ENCODE measurements at regions not wholly inside any gene's neighbourhood (a gene's known extent, or its start where the extent isn't known, plus 50 kb on each side); places are given as distances from the start of the nearest gene placed in this dataset.

DNA sequence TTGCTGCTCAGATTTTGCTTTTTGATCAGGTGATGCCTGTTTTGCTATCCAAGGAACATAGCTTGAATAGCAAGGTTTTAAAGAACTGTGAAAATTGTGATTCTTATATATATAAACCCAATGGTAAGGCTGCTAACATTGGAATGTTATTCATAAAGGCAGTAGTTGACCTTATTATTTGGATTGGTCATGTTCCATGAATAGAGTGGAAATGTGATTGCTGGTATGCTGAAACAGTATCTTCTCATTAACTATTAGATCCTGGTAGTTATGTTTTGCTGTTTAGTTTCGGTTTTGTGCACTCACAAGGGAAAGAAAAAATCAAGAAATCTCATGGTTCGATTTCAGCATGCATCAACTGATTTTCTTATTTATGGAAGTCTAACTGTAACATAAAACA is 78.7 kb upstream of the NPHP3 start:
- Histone ChIP-seq H3K27me3 (ENCODE audit: control insufficient read depth, insufficient read depth, low read length) (no peaks in the 10 kb centered on the region), H3K4me3 (ENCODE audit: low read depth, low read length) (no peak overlapping the region), H3K36me3 (ENCODE audit: control insufficient read depth, insufficient read depth, low read length) (no peaks in the 10 kb centered on the region)
- DNase-seq (ENCODE audit: low read depth) = no peak
- no peak for FAIRE-seq
- TF ChIP-seq, protein P1, sequence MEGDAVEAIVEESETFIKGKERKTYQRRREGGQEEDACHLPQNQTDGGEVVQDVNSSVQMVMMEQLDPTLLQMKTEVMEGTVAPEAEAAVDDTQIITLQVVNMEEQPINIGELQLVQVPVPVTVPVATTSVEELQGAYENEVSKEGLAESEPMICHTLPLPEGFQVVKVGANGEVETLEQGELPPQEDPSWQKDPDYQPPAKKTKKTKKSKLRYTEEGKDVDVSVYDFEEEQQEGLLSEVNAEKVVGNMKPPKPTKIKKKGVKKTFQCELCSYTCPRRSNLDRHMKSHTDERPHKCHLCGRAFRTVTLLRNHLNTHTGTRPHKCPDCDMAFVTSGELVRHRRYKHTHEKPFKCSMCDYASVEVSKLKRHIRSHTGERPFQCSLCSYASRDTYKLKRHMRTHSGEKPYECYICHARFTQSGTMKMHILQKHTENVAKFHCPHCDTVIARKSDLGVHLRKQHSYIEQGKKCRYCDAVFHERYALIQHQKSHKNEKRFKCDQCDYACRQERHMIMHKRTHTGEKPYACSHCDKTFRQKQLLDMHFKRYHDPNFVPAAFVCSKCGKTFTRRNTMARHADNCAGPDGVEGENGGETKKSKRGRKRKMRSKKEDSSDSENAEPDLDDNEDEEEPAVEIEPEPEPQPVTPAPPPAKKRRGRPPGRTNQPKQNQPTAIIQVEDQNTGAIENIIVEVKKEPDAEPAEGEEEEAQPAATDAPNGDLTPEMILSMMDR (IDR thresholded peaks at IDR 0.05; ENCODE audit: insufficient read depth, low read length, severe bottlenecking) = no peak

DNA sequence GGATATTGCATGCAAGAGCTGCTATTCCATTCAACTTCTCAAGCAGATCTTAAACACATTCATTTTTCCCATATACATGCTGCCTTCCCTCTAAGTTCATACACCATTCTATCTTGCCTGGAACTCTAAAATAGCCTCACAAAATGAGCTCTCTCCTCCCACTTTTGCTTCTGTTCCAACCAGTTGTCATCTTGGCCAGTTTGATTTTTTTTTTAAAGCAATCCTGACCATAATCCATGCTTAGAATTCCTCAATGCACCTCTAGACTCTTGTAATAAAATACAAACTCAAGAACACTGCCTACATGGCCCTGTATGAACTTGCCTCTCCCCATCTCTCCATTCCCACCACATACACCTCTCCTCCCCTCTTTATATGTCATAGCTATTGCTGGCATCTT is 68.6 kb upstream of the NPHP3 start:
- Histone ChIP-seq H3K36me3 (ENCODE audit: control insufficient read depth, insufficient read depth, low read length) (no peaks in the 10 kb centered on the region), H3K4me3 (ENCODE audit: low read depth, low read length) (no peak overlapping the region), H3K27me3 (ENCODE audit: control insufficient read depth, insufficient read depth, low read length) (no peaks in the 10 kb centered on the region)
- DNase-seq (ENCODE audit: low read depth) (no peak), FAIRE-seq (no peak)
- TF ChIP-seq, protein P1 (IDR thresholded peaks at IDR 0.05; ENCODE audit: insufficient read depth, low read length, severe bottlenecking) = no peak

DNA sequence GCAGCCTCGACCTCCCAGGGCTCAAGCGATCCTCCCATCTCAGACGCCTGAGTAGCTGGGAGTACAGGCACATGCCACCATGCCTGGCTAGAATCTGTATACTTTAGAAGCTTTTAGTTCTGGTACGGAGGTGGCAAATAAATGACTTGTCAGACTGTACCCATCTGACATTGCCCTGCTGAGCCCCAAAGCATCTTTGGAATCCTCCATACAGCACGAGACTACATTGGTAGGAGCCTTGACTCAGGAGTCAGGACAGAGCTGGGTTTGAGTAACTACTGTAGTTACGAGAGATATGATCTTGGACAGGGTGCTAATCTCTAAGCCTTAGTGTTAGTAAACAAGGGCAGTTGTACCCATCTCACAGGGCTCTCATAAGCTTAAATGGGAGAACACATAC is 67.8 kb upstream of the NPHP3 start:
- DNase-seq (ENCODE audit: low read depth) (no peak), FAIRE-seq (no peak)
- H3K27me3 ChIP-seq (ENCODE audit: control insufficient read depth, insufficient read depth, low read length) = no peaks in the 10 kb centered on the region
- no peak overlapping the region for H3K4me3 ChIP-seq (ENCODE audit: low read depth, low read length)
- no peaks in the 10 kb centered on the region for H3K36me3 ChIP-seq (ENCODE audit: control insufficient read depth, insufficient read depth, low read length)
- TF ChIP-seq, protein P1 (IDR thresholded peaks at IDR 0.05; ENCODE audit: insufficient read depth, low read length, severe bottlenecking) = no peak

DNA sequence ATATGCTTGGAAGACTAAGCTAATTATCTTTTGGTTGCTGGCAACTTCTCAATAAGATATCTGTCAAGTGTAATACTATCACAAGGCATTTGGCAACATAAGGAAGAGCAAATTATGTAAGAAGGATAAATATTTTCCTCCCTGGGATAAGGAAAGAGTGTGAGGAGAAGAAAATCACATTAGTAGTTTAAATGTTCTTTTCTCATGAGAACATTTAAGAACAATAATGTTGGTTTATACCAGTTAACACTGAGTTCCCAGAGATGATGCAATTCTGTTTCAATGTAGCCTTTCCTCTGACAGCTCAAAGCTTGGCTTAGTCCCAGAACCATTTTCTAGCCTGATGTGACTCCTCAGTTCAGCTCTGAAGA is 66.1 kb upstream of the NPHP3 start:
- Histone ChIP-seq H3K27me3 (ENCODE audit: control insufficient read depth, insufficient read depth, low read length) (no peaks in the 10 kb centered on the region), H3K4me3 (ENCODE audit: low read depth, low read length) (no peak overlapping the region), H3K36me3 (ENCODE audit: control insufficient read depth, insufficient read depth, low read length) (no peaks in the 10 kb centered on the region)
- no peak for FAIRE-seq
- TF ChIP-seq, protein P1 (IDR thresholded peaks at IDR 0.05; ENCODE audit: insufficient read depth, low read length, severe bottlenecking) = no peak
- peak; percentile 53 for DNase-seq (ENCODE audit: low read depth)

DNA sequence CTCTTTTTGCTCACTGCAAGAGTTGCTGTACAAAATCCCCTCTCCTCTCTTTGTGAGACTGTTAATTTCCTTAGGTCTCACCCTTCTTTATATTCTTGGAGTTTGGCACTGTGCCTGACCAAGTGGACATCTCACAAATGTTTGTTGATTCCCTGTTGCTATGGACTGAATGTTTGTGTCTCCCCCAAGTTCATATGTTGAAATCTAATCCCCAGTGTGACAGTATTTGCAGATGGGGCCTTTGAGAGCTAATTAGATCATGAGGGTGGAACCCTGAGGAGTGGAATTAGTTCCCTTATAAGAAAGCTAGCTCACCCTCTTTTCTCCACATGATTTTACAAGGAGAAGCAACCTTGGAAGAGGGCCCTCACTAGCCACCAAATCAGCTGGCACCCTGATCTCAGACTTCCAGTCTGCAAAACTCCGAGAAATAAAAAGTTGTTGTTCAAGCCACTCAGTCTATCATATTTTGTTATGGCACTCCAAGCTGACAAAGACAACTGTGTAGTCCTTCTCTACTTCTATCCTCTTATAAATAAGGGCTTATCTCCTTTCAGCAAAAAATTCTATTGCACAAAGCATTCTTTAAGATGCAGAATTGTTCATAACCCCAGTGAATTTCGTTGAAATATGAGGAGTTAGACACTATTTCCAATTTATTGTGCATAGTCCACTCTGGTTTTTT is 65.5 kb upstream of the NPHP3 start:
- TF ChIP-seq, protein P1 (IDR thresholded peaks at IDR 0.05; ENCODE audit: insufficient read depth, low read length, severe bottlenecking) = no peak
- Histone ChIP-seq H3K4me3 (ENCODE audit: low read depth, low read length) (no peak overlapping the region), H3K27me3 (ENCODE audit: control insufficient read depth, insufficient read depth, low read length) (no peaks in the 10 kb centered on the region), H3K36me3 (ENCODE audit: control insufficient read depth, insufficient read depth, low read length) (no peaks in the 10 kb centered on the region)
- DNase-seq (ENCODE audit: low read depth) = no peak
- no peak for FAIRE-seq

DNA sequence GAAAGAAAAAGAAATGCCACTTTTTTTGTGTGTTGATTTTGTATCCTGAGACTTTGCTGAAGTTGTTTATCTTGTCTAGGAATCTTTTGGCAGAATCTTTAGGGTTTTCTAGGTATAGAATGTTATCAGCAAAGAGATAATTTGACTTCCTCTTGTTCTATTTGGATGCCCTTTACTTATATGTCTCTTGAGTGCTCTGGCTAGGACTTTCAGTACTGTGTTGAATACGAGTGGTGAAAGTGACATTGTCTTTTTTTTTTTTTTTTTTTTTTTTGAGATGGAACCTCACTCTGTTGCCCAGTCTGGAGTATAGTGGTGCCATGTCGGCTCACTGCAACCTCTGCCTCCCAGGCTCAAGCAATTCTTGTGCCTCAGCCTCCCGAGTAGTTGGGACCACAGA is 64.7 kb upstream of the NPHP3 start:
- Histone ChIP-seq H3K27me3 (ENCODE audit: control insufficient read depth, insufficient read depth, low read length) (no peaks in the 10 kb centered on the region), H3K36me3 (ENCODE audit: control insufficient read depth, insufficient read depth, low read length) (no peaks in the 10 kb centered on the region), H3K4me3 (ENCODE audit: low read depth, low read length) (no peak overlapping the region)
- DNase-seq (ENCODE audit: low read depth) (no peak), FAIRE-seq (no peak)
- TF ChIP-seq, protein P1 (IDR thresholded peaks at IDR 0.05; ENCODE audit: insufficient read depth, low read length, severe bottlenecking) = no peak

Measured in bronchial epithelial cell (primary cell).